HG03571 (cell line): ENCODE measurements at regions not wholly inside any gene's neighbourhood (a gene's known extent, or its start where the extent isn't known, plus 50 kb on each side); places are given as distances from the start of the nearest gene placed in this dataset.
A peak's percentile ranks its signal among the peaks of the same experiment; 100 is the strongest.
"Not testable (repeated sequence)": the region's sequence is repeated elsewhere in the genome, so short reads cannot be mapped to it uniquely, and the experiment has no call there.

Experiments
- ATAC-seq: cut with Tn5 transposase; IDR thresholded peaks from one replicate; pipeline ENCODE4 v1.9.1; 2021; ENCODE audit not compliant: unreplicated experiment

- ATAC-seq = no peak
Observed at GRCh38 chr12:87363497-87364084, 665.6 kb downstream of the C12orf50 start.

GRCh38 chr12:87349681-87350080 is 679.5 kb downstream of the C12orf50 start:
- no peak for ATAC-seq

GRCh38 chr12:87348071-87348470 is 681.1 kb downstream of the C12orf50 start:
- no peak for ATAC-seq

GRCh38 chr12:87344699-87345098 is 684.5 kb downstream of the C12orf50 start:
- ATAC-seq = no peak

- no peak for ATAC-seq
Observed at GRCh38 chr12:87338681-87339080, 690.5 kb downstream of the C12orf50 start.

- ATAC-seq = no peak
Observed at GRCh38 chr12:87336814-87337336, 692.3 kb downstream of the C12orf50 start.

- ATAC-seq = no peak
Observed at GRCh38 chr12:87332987-87333726, 696.0 kb downstream of the C12orf50 start.

- not testable (repeated sequence) for ATAC-seq
Observed at GRCh38 chr12:87330071-87330555, 699.1 kb downstream of the C12orf50 start.

GRCh38 chr12:87329076-87329863 is 699.9 kb downstream of the C12orf50 start:
- no peak for ATAC-seq

- ATAC-seq = no peak
Observed at GRCh38 chr12:87323369-87323768, 705.8 kb downstream of the C12orf50 start.

- no peak for ATAC-seq
Observed at GRCh38 chr12:87320724-87321123, 708.5 kb downstream of the C12orf50 start.

- no peak for ATAC-seq
Observed at GRCh38 chr12:87317302-87317701, 711.9 kb downstream of the C12orf50 start.

GRCh38 chr12:87311206-87311605 is 718.0 kb downstream of the C12orf50 start:
- ATAC-seq = peak; percentile 65

GRCh38 chr12:87310126-87310525 is 719.1 kb downstream of the C12orf50 start:
- ATAC-seq = no peak

- no peak for ATAC-seq
Observed at GRCh38 chr12:87305481-87305880, 723.7 kb downstream of the C12orf50 start.

- no peak for ATAC-seq
Observed at GRCh38 chr12:87304406-87304805, 724.8 kb downstream of the C12orf50 start.

- no peak for ATAC-seq
Observed at GRCh38 chr12:87303396-87304012, 725.7 kb downstream of the C12orf50 start.

GRCh38 chr12:87302126-87302745 is 727.0 kb downstream of the C12orf50 start:
- no peak for ATAC-seq

GRCh38 chr12:87290505-87290904 is 738.7 kb downstream of the C12orf50 start:
- ATAC-seq = no peak

GRCh38 chr12:87283886-87284285 is 745.3 kb downstream of the C12orf50 start:
- no peak for ATAC-seq

- no peak for ATAC-seq
Observed at GRCh38 chr12:87283111-87283510, 746.1 kb downstream of the C12orf50 start.
